LHCN-M2 (cell line): ENCODE measurements at regions not wholly inside any gene's neighbourhood (a gene's known extent, or its start where the extent isn't known, plus 50 kb on each side); places are given as distances from the start of the nearest gene placed in this dataset.
A peak's percentile ranks its signal among the peaks of the same experiment; 100 is the strongest.

Source experiments
- DNase-seq: peaks from one replicate; pipeline ENCODE4 v3.0.0-alpha.2; 2012; ENCODE audit warnings: low read depth

DNA sequence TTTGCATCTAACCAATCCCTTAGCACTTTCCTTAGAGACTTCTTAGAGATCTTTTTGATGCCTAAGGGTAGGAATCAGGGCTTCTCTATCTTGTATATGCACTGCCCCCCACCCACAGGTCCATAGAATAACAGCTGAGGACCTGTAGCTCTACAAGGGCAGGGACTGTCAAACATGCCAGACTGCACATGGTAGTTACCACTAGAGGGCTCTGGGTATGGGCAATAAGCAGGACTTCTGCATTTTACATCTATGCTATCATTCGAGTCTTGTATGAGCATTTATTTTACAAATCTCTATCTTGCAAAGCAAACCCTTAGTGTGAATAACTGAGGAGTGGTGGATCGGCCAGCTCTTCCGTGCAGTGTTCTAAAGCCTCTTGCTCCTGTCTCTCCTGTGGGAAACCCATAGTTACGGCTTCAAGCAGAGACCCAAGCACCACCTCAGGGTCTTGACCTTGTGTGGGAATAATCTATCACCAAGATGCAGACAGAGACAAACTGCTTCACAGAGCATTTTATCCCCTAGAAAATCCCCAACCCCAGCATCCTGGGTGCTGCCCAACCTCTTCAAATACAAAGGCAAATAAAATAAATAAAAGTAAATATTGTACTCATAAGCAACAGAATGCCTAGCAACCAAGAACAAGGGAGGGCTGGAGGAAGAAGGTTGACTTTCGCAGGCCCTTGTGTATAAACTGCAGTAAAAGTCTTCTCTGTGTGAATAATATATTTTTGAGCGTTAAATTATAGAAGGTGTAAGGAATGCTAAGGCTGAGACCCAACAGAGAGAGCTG lies 219.3 kb downstream of the WDR11 start:
- no peak for DNase-seq

DNA sequence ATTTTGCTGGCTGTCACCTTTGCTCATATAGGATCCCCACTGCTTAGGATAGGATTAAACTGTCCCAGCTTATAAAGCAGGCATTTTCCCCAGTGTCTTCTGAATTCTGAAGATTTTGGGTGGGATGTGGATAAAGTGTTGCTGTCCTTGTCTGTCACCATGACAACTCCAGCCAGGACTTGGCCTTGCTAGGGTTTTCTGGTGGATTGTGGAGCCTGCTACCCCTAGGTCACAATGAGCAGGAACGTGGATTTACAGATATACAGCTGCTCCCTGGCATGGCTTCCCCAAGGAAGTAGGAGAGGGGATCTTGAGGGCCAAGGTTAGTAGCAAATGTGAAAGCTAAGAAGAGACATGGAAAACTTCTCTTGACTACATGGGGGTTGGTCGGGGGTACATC lies 220.7 kb downstream of the WDR11 start:
- DNase-seq = no peak

DNA sequence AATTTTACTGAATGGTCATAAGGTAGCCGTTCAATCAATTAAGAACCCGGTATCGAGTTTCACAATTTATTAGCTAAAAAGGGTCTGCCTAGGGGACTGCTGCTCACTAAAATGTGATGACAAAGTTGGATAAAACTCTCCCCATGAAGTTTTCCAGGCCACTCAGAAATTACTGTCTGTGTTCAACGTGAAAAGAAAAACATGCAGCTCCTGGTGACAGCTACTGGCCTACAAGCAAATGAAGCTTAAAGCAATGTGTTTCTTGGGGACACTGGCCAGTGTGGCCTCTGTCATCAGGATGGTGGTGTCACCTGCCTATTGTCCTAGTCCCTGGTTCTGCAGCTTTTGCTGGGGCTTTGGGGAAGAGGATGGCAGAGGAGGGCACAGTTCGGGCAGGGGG lies 222.6 kb downstream of the WDR11 start:
- DNase-seq = no peak

GRCh38 chr10:121076776-121077715 lies 225.9 kb downstream of the WDR11 start:
- DNase-seq = peak; percentile 17

- no peak for DNase-seq
These were observed 226.9 kb downstream of the WDR11 start for GRCh38 chr10:121078036-121078435.

DNA sequence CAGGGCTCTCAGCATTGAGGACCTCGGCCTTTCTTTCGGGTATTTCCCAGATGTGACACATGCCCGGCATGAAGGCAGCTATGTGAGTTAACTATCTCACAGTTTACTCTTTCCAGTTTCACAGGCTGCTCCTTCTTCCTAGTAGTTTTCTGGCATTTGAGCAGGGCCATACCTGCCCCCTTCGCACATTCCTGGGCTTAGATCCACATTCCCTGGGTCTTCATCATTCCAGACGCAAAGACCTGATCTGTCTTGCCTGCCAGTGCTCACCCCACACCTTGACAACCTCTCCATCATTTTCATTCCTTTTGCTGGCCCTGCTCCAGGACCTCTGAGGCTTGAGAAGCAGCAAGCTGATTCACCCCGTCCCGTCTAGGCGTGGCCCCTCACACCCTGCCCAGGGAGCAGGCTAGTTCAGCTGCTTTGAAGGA lies 227.5 kb downstream of the WDR11 start:
- DNase-seq = no peak

- no peak for DNase-seq
These were observed 228.1 kb downstream of the WDR11 start for GRCh38 chr10:121079226-121079625.

- no peak for DNase-seq
These were observed 229.2 kb downstream of the WDR11 start for GRCh38 chr10:121080281-121080891.

- no peak for DNase-seq
These were observed 230.1 kb downstream of the WDR11 start for GRCh38 chr10:121081306-121081705.

DNA sequence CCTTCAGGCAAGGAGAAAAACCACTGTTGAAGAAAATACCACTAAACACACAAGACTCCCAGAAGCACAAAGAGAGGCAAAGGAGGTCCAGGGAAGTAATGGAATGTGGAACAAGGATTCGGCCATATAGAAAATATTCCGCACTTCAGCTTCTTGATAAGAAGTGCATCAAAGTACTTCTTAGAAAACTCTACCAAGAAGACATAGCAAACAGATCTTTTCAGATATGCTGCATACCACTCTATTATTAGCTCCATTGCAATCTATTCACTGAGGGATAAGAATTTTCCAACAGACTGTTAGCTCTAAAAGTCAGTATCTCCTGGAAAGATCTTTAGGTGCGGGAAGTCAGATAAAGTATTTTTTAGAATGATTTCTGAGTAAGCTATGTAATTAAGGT lies 231.8 kb downstream of the WDR11 start:
- no peak for DNase-seq

- DNase-seq = no peak
These were observed 233.0 kb downstream of the WDR11 start for GRCh38 chr10:121084016-121084674.

GRCh38 chr10:121084675-121085070 lies 233.5 kb downstream of the WDR11 start:
- no peak for DNase-seq

- DNase-seq = no peak
These were observed 234.2 kb downstream of the WDR11 start for GRCh38 chr10:121085367-121085766.

DNA sequence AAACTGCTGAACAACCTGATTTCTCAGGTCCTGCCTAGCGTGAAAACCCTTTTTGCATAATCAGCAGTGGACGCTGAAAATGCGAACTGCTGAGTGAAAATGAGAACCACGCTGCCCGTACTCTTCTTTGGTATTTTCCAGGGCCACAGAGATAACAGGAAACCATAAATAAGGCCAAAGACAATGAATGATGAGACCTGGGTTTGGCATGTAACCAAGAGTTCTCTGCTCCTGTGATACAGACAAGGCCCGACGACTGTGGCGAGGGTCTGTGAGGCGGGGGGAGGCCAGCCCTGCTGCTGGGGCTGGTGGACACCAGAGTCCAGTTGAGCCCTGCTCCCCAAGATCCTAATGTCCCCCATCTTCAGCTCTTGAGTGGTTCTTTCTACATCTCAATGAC lies 236.0 kb downstream of the WDR11 start:
- DNase-seq = no peak

GRCh38 chr10:121087688-121088087 lies 236.5 kb downstream of the WDR11 start:
- no peak for DNase-seq

DNA sequence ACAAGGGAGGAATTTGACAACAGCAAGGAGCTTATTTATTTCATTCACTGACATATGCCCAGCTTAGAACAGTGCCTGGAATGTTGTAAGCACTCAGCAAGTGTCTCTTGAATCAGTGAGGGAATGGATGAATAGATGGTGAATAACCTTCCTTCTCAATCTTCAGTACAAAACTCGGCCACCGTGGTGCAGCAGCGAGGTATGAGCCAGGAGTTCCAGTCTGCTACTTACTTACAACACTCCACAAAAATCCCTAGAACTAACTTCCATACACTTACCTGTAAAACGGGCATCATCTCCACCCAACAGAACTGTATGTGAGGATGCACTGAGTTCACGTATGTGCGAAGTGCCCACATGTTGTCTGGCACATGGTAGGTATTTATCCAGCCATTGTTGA lies 237.4 kb downstream of the WDR11 start:
- no peak for DNase-seq

- DNase-seq = no peak
These were observed 238.3 kb downstream of the WDR11 start for GRCh38 chr10:121089434-121089833.

GRCh38 chr10:121091961-121092719 lies 241.0 kb downstream of the WDR11 start:
- DNase-seq = peak; percentile 6

DNA sequence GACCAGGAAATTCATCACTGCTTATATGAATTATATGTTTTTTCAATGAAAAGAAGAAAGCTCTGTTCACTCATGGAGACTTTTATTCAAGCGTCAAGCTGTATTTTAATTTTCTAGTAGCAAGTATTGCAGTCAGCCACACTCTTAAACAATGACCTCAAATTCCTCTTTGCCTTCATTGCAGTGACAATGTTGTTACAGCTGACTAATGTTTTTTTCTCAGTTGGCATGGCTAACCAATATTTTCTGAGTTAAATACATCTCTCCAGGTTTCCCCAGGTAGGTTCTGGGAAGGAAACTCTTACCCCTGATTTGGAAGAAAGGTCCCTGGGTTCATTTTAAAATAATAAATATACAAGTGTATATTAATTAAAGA lies 241.5 kb downstream of the WDR11 start:
- DNase-seq = no peak

GRCh38 chr10:121096617-121097431 lies 245.7 kb downstream of the WDR11 start:
- peak; percentile 42 for DNase-seq
